CD14-positive monocyte (primary cell): ENCODE measurements at regions not wholly inside any gene's neighbourhood (a gene's known extent, or its start where the extent isn't known, plus 50 kb on each side); places are given as distances from the start of the nearest gene placed in this dataset.

ENCODE experiments used
- DNase-seq, 3 donors: peaks; one replicate each; pipeline ENCODE4 v3.0.0-alpha.2; 2011 to 2022
- H2AFZ ChIP-seq: 2 replicates; pipeline ENCODE4 v1.6.0; 2012; ENCODE audit warnings: mild to moderate bottlenecking, low read depth, low read length, inconsistent platforms; ENCODE audit not compliant: insufficient read depth, poor library complexity, severe bottlenecking
- H3K27ac ChIP-seq, 2 donors: 1 replicate in 1 of 2; 2 replicates in 1 of 2; pipeline ENCODE4 v1.5.1; 2012 to 2013; ENCODE audit warnings: low read length in 2 of 2, control low read depth in 1 of 2, inconsistent platforms in 1 of 2, low read depth in 1 of 2, mild to moderate bottlenecking in 1 of 2
- H3K27me3 ChIP-seq, 2 donors: one replicate each; pipeline versions ENCODE4 v1.6.0 to v1.6.1; 2011 to 2013; ENCODE audit warnings: low read length in 2 of 2; ENCODE audit not compliant: control insufficient read depth in 2 of 2, insufficient read depth in 2 of 2
- H3K36me3 ChIP-seq, 2 donors: replicated peaks in 1 of 2; 1 replicate in 1 of 2; 2 replicates in 1 of 2; pipeline versions ENCODE4 v1.5.1 to v1.6.1; 2012 to 2013; ENCODE audit warnings: low read length in 2 of 2, control low read depth in 1 of 2, inconsistent platforms in 1 of 2, mild to moderate bottlenecking in 1 of 2; ENCODE audit not compliant: insufficient read depth in 2 of 2, control insufficient read depth in 1 of 2
- H3K4me1 ChIP-seq, 2 donors: 1 replicate in 1 of 2; 2 replicates in 1 of 2; pipeline versions ENCODE4 v1.5.1 to v1.6.1; 2012 to 2013; ENCODE audit warnings: low read length in 2 of 2, control low read depth in 1 of 2, inconsistent platforms in 1 of 2, mild to moderate bottlenecking in 1 of 2, moderate library complexity in 1 of 2; ENCODE audit not compliant: insufficient read depth in 2 of 2, control insufficient read depth in 1 of 2
- H3K4me2 ChIP-seq: replicated peaks from 2 replicates; pipeline ENCODE3; 2012; ENCODE audit warnings: low read length, moderate library complexity, mild to moderate bottlenecking; ENCODE audit not compliant: poor library complexity, severe bottlenecking; ENCODE audit errors: extremely low read depth
- H3K4me3 ChIP-seq, 3 experiments: fragments of 200-600 bp in 1 of 3; sonication (generic) in 1 of 3; replicated peaks in 1 of 3; 1 replicate in 2 of 3; 2 replicates in 1 of 3; pipeline ENCODE4 v1.5.1; 2011 to 2013; ENCODE audit warnings: low read length in 3 of 3, mild to moderate bottlenecking in 3 of 3, control low read depth in 2 of 3, low read depth in 2 of 3, inconsistent platforms in 1 of 3, moderate library complexity in 1 of 3
- H3K79me2 ChIP-seq: 2 replicates; pipeline ENCODE4 v1.6.0; 2012; ENCODE audit warnings: mild to moderate bottlenecking, control low read depth, inconsistent platforms, low read length, moderate library complexity; ENCODE audit not compliant: insufficient read depth
- H3K9ac ChIP-seq: 2 replicates; pipeline ENCODE4 v1.6.0; 2017; ENCODE audit warnings: low read length, mild to moderate bottlenecking; ENCODE audit not compliant: insufficient read depth, poor library complexity, severe bottlenecking
- H3K9me3 ChIP-seq, 2 donors: replicated peaks in 1 of 2; 1 replicate in 1 of 2; 2 replicates in 1 of 2; pipeline versions ENCODE4 v1.5.1 to v1.6.1; 2012 to 2013; ENCODE audit warnings: low read length in 2 of 2, control low read depth in 1 of 2; ENCODE audit not compliant: control insufficient read depth in 1 of 2, insufficient read depth in 1 of 2
- H4K20me1 ChIP-seq: 2 replicates; pipeline ENCODE4 v1.6.0; 2012; ENCODE audit warnings: mild to moderate bottlenecking, low read length, control low read depth, moderate library complexity; ENCODE audit not compliant: insufficient read depth
- H3K27ac Mint-ChIP-seq, 7 donors: one replicate each; pipeline ENCODE4 v1.8.0; 2020; ENCODE audit warnings: mild to moderate bottlenecking in 7 of 7, mixed read lengths in 7 of 7, moderate library complexity in 6 of 7, inconsistent platforms in 2 of 7
- H3K27me3 Mint-ChIP-seq, 3 donors: one replicate each; pipeline ENCODE4 v1.8.0; 2021 to 2022; ENCODE audit warnings: low read depth in 3 of 3, mild to moderate bottlenecking in 3 of 3, mixed read lengths in 3 of 3, moderate library complexity in 3 of 3, inconsistent platforms in 1 of 3
- H3K36me3 Mint-ChIP-seq, 2 donors: one replicate each; pipeline ENCODE4 v1.8.0; 2020; ENCODE audit warnings: mixed read lengths in 2 of 2, inconsistent platforms in 1 of 2, mild to moderate bottlenecking in 1 of 2
- H3K4me1 Mint-ChIP-seq: one replicate; pipeline ENCODE4 v1.8.0; 2020; ENCODE audit warnings: mild to moderate bottlenecking, mixed read lengths
- H3K4me3 Mint-ChIP-seq, 2 donors: one replicate each; pipeline ENCODE4 v1.8.0; 2020; ENCODE audit warnings: mild to moderate bottlenecking in 2 of 2, mixed read lengths in 2 of 2, moderate library complexity in 1 of 2
- H3K9me3 Mint-ChIP-seq, 7 donors: one replicate each; pipeline ENCODE4 v1.8.0; 2020 to 2022; ENCODE audit warnings: mixed read lengths in 7 of 7, mild to moderate bottlenecking in 6 of 7, moderate library complexity in 6 of 7, inconsistent platforms in 2 of 7
- WGBS: methylation state at CpG from one replicate; pipeline ENCODE4 v1.1.5; 2013; ENCODE audit warnings: missing lambda C conversion rate; ENCODE audit not compliant: insufficient coverage; 5-methylcytosine and 5-hydroxymethylcytosine counted together
- intact Hi-C, 2 donors: fragments of 100-400 bp; cut with micrococcal nuclease; formaldehyde crosslinking; loops; one replicate each; pipeline versions ENCODE4 v1.15.0 to v1.15.1; 2023
- TF ChIP-seq, protein P1 (sequence below): fragments of 200-600 bp; IDR thresholded peaks from one replicate; pipeline ENCODE4 v1.8.0; 2022; ENCODE audit warnings: antibody characterized with exemption, mild to moderate bottlenecking

DNA sequence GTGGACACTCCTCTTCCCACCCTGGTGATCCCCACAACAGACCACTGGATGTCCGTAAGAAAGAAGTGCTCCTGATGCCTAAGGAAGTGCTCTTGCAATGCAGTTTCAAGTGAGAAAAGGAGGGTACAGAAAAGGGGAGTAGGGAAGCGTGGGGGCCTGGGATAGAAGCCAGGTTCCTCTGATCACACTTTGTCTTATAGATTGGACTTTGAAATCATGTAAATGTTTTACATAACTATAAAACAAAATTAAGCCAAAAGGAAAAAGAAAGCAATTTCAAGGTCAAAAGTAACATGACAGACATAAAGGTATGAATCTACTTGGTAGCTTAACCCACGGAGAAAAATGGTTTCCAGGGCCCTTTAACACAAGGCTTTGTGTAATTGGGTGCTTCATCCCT, 107.3 kb upstream of the TRPM1 start:
- Histone ChIP-seq H3K36me3 (no peaks in the 10 kb centered on the region), H3K27me3 (no peaks in the 10 kb centered on the region), H4K20me1 (no peaks in the 10 kb centered on the region), H2AFZ (no peak overlapping the region), H3K4me3 (no peak overlapping the region), H3K9me3 (peaks cover 3 to 7% of the 10 kb centered on the region in 2 donors), H3K9ac (no peak overlapping the region), H3K4me1 (peaks cover 23 to 28% of the 10 kb centered on the region in 2 donors), H3K4me2 (no peak overlapping the region), H3K27ac (no peak overlapping the region), H3K79me2 (peaks cover 6% of the 10 kb centered on the region)
- peaks cover 0 to 11% of the 10 kb centered on the region in 2 donors for H3K36me3 Mint-ChIP-seq
- intact Hi-C loops = no loop called here
- peak overlapping the region in 1 of 2 donors; percentile 37 for H3K4me3 Mint-ChIP-seq
- H3K27ac Mint-ChIP-seq = no peak overlapping the region
- peaks cover 0 to 13% (median 3%) of the 10 kb centered on the region in 7 donors for H3K9me3 Mint-ChIP-seq
- 100% methylated on average over 1 of the region's 3 CpGs for WGBS
- DNase-seq = no peak
- H3K27me3 Mint-ChIP-seq = peaks cover 0 to 3% (median 2%) of the 10 kb centered on the region in 3 donors
- TF ChIP-seq, protein P1, sequence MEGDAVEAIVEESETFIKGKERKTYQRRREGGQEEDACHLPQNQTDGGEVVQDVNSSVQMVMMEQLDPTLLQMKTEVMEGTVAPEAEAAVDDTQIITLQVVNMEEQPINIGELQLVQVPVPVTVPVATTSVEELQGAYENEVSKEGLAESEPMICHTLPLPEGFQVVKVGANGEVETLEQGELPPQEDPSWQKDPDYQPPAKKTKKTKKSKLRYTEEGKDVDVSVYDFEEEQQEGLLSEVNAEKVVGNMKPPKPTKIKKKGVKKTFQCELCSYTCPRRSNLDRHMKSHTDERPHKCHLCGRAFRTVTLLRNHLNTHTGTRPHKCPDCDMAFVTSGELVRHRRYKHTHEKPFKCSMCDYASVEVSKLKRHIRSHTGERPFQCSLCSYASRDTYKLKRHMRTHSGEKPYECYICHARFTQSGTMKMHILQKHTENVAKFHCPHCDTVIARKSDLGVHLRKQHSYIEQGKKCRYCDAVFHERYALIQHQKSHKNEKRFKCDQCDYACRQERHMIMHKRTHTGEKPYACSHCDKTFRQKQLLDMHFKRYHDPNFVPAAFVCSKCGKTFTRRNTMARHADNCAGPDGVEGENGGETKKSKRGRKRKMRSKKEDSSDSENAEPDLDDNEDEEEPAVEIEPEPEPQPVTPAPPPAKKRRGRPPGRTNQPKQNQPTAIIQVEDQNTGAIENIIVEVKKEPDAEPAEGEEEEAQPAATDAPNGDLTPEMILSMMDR = no peak
- H3K4me1 Mint-ChIP-seq = peaks cover 41% of the 10 kb centered on the region

- H3K27me3 ChIP-seq = no peaks in the 10 kb centered on the region
- no peak for DNase-seq
- 93% methylated on average over 3 of the region's 4 CpGs for WGBS
- H3K9me3 ChIP-seq = peaks cover 3 to 7% of the 10 kb centered on the region in 2 donors
- Mint-ChIP-seq H3K4me1 (peaks cover 56% of the 10 kb centered on the region), H3K4me3 (no peak overlapping the region), H3K9me3 (peaks cover 0 to 11% (median 3%) of the 10 kb centered on the region in 7 donors), H3K36me3 (peaks cover 0 to 11% of the 10 kb centered on the region in 2 donors), H3K27me3 (peaks cover 0 to 3% (median 0%) of the 10 kb centered on the region in 3 donors), H3K27ac (peak overlapping the region in 5 of 7 donors; percentile 89 to 95 (median 94))
- peaks cover 40 to 48% of the 10 kb centered on the region in 2 donors for H3K4me1 ChIP-seq
- H2AFZ ChIP-seq = no peak overlapping the region
- peak overlapping the region in 1 of 2 donors; percentile 66 for H3K27ac ChIP-seq
- TF ChIP-seq, protein P1 = no peak
- H3K79me2 ChIP-seq = peaks cover 22% of the 10 kb centered on the region
- intact Hi-C loops = no loop called here
- H3K9ac ChIP-seq = no peak overlapping the region
- no peaks in the 10 kb centered on the region for H4K20me1 ChIP-seq
- H3K4me3 ChIP-seq = no peak overlapping the region
- H3K36me3 ChIP-seq = no peaks in the 10 kb centered on the region
- no peak overlapping the region for H3K4me2 ChIP-seq
Observed at GRCh38 chr15:31211353-31211752, 109.8 kb upstream of the TRPM1 start.
